HCT116 (cell line): ENCODE measurements at regions not wholly inside any gene's neighbourhood (a gene's known extent, or its start where the extent isn't known, plus 50 kb on each side); places are given as distances from the start of the nearest gene placed in this dataset.
"Not testable (repeated sequence)": the region's sequence is repeated elsewhere in the genome, so short reads cannot be mapped to it uniquely, and the experiment has no call there.

Experiments
- EZH2 ChIP-seq: fragments of 200-600 bp; sonication (generic); IDR thresholded peaks from 2 replicates; pipeline ENCODE4 v1.6.1; 2017; ENCODE audit warnings: antibody characterized with exemption, mixed run types
- EZH2phosphoT487 ChIP-seq: fragments of 200-600 bp; IDR thresholded peaks from 2 replicates; pipeline ENCODE4 v1.6.1; 2018; ENCODE audit warnings: antibody characterized with exemption, borderline replicate concordance
- JUND ChIP-seq: IDR thresholded peaks from 2 replicates; pipeline ENCODE4 v1.6.1; 2012
- POLR2A ChIP-seq: IDR thresholded peaks from 2 replicates; pipeline ENCODE4 v1.7.0; 2011; ENCODE audit warnings: borderline replicate concordance; ENCODE audit not compliant: insufficient read depth, insufficient read length; ENCODE audit errors: extremely low read depth
- POLR2AphosphoS5 ChIP-seq: IDR thresholded peaks from 2 replicates; pipeline ENCODE4 v1.6.1; 2011; ENCODE audit warnings: mild to moderate bottlenecking, low read depth, low read length, moderate library complexity
- SRF ChIP-seq: IDR thresholded peaks from 2 replicates; pipeline ENCODE4 v1.6.1; 2012; ENCODE audit warnings: low read depth
- TF ChIP-seq, protein P1 (sequence below), 3 experiments: fragments of 200-600 bp in 1 of 3; sonication (generic) in 1 of 3; IDR thresholded peaks in 2 of 3; conservative IDR thresholded peaks in 1 of 3; 2 replicates each; pipeline ENCODE4 v1.5.1; 2012 to 2017; ENCODE audit warnings: low read depth in 2 of 3, low read length in 2 of 3, antibody characterized with exemption in 1 of 3, borderline replicate concordance in 1 of 3, control low read depth in 1 of 3, mild to moderate bottlenecking in 1 of 3, mixed read lengths in 1 of 3, mixed run types in 1 of 3, moderate library complexity in 1 of 3; ENCODE audit not compliant: insufficient read depth in 1 of 3
- TF ChIP-seq, protein P2 (sequence below): IDR thresholded peaks from 2 replicates; pipeline ENCODE4 v1.6.1; 2012
- TF ChIP-seq, protein P3 (sequence below): IDR thresholded peaks from 2 replicates; pipeline ENCODE4 v1.6.1; 2012

DNA sequence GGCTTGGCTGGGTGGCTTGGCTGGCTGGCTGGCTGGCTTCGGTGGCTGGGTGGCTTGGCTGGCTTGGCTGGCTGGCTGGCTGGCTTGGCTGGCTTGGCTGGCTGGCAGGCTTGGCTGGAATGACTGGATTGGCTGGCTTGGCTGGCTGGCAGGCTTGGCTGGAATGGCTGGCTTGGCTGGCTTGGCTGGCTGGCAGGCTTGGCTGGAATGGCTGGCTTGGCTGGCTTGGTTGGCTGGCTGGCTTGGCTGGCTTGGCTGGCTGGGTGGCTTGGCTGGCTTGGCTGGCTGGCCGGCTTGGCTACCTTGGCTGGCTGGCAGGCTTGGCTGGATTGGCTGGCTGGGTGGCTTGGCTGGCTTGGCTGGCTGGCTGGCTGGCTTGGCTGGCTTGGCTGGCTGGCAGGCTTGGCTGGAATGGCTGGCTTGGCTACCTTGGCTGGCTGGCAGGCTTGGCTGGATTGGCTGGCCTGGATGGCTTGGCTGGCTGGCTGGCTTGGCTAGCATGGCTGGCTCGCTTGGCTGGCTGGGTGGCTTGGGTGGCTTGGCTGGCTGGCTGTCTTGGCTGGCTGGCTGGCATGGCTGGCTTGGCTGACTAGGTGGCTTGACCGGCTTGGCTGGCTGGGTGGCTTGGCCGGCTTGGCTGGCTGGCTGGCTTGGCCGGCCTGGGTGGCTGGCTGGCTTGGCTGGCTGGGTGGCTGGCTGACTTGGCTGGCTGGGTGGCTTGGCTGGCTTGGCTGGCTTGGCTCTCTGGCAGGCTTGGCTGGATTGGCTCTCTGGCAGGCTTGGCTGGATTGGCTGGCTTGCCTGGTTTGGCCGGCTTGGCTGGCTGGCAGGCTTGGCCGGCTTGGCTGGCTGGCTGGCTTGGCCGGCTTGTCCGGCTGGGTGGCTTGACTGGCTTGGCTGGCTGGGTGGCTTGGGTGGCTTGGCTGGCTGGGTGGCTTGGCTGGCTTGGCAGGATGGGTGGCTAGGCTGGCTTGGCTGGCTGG, 241.6 kb upstream of the POTEB2 start:
- TF ChIP-seq, protein P1, sequence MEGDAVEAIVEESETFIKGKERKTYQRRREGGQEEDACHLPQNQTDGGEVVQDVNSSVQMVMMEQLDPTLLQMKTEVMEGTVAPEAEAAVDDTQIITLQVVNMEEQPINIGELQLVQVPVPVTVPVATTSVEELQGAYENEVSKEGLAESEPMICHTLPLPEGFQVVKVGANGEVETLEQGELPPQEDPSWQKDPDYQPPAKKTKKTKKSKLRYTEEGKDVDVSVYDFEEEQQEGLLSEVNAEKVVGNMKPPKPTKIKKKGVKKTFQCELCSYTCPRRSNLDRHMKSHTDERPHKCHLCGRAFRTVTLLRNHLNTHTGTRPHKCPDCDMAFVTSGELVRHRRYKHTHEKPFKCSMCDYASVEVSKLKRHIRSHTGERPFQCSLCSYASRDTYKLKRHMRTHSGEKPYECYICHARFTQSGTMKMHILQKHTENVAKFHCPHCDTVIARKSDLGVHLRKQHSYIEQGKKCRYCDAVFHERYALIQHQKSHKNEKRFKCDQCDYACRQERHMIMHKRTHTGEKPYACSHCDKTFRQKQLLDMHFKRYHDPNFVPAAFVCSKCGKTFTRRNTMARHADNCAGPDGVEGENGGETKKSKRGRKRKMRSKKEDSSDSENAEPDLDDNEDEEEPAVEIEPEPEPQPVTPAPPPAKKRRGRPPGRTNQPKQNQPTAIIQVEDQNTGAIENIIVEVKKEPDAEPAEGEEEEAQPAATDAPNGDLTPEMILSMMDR (IDR thresholded peaks at IDR 0.05 in 2 of 3, conservative IDR thresholded peaks at IDR 0.05 in 1 of 3; ENCODE audit: borderline replicate concordance in 1 of 3, insufficient read depth in 1 of 3, low read depth in 2 of 3, low read length in 2 of 3): not testable (repeated sequence)
- TF ChIP-seq POLR2A, EZH2, POLR2AphosphoS5, EZH2phosphoT487, SRF, JUND: not testable (repeated sequence)
- TF ChIP-seq, protein P2, sequence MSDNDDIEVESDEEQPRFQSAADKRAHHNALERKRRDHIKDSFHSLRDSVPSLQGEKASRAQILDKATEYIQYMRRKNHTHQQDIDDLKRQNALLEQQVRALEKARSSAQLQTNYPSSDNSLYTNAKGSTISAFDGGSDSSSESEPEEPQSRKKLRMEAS: not testable (repeated sequence)
- TF ChIP-seq, protein P3, sequence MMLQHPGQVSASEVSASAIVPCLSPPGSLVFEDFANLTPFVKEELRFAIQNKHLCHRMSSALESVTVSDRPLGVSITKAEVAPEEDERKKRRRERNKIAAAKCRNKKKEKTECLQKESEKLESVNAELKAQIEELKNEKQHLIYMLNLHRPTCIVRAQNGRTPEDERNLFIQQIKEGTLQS: not testable (repeated sequence)
